Endodermal cell (in vitro differentiated cells): ENCODE measurements at regions not wholly inside any gene's neighbourhood (a gene's known extent, or its start where the extent isn't known, plus 50 kb on each side); places are given as distances from the start of the nearest gene placed in this dataset.

Experiments
- DNase-seq: peaks from one replicate; pipeline ENCODE4 v3.0.0-alpha.2; 2017
- H3K27ac ChIP-seq: 2 replicates; pipeline ENCODE4 v1.5.1; 2013; ENCODE audit warnings: mild to moderate bottlenecking, low read depth, low read length, moderate library complexity
- H3K27me3 ChIP-seq: 2 replicates; pipeline ENCODE4 v1.6.1; 2013; ENCODE audit warnings: mild to moderate bottlenecking, low read length, moderate library complexity; ENCODE audit not compliant: insufficient read depth, control insufficient read depth, poor library complexity, severe bottlenecking
- H3K36me3 ChIP-seq: 2 replicates; pipeline ENCODE4 v1.7.0; 2013; ENCODE audit warnings: mild to moderate bottlenecking, low read length, moderate library complexity; ENCODE audit not compliant: control insufficient read depth, insufficient read depth
- H3K4me1 ChIP-seq: one replicate; pipeline ENCODE4 v1.7.0; 2013; ENCODE audit warnings: low read length; ENCODE audit not compliant: control insufficient read depth, insufficient read depth
- H3K4me3 ChIP-seq: 2 replicates; pipeline ENCODE4 v1.5.1; 2013; ENCODE audit warnings: mild to moderate bottlenecking, low read length, moderate library complexity
- H3K9ac ChIP-seq: 2 replicates; pipeline ENCODE4 v1.6.1; 2013; ENCODE audit warnings: mild to moderate bottlenecking, low read length, moderate library complexity; ENCODE audit not compliant: poor library complexity, severe bottlenecking; ENCODE audit errors: extremely low read depth
- H3K9me3 ChIP-seq: 2 replicates; pipeline ENCODE4 v1.6.1; 2013; ENCODE audit warnings: mild to moderate bottlenecking, low read length, moderate library complexity; ENCODE audit not compliant: control insufficient read depth
- H3K27ac Mint-ChIP-seq: 2 replicates; pipeline ENCODE4 v1.8.0; 2020; ENCODE audit warnings: mixed read lengths
- H3K27me3 Mint-ChIP-seq: 2 replicates; pipeline ENCODE4 v1.8.0; 2021; ENCODE audit warnings: mild to moderate bottlenecking, mixed read lengths; ENCODE audit not compliant: insufficient read depth
- H3K36me3 Mint-ChIP-seq: 2 replicates; pipeline ENCODE4 v1.8.0; 2020; ENCODE audit warnings: low read depth, mixed read lengths
- H3K4me1 Mint-ChIP-seq: 2 replicates; pipeline ENCODE4 v1.8.0; 2020; ENCODE audit warnings: mixed read lengths
- H3K4me3 Mint-ChIP-seq: 2 replicates; pipeline ENCODE4 v1.8.0; 2020; ENCODE audit warnings: mild to moderate bottlenecking, moderate library complexity, mixed read lengths
- H3K9me3 Mint-ChIP-seq: 2 replicates; pipeline ENCODE4 v1.8.0; 2020; ENCODE audit warnings: mild to moderate bottlenecking, mixed read lengths
- WGBS, 2 experiments: methylation state at CpG; one replicate each; pipeline versions ENCODE4 v1.1.5 to v1.1.7; 2013; ENCODE audit warnings: missing lambda C conversion rate in 2 of 2, mixed read lengths in 1 of 2; ENCODE audit not compliant: insufficient coverage in 1 of 2, insufficient read length in 1 of 2; 5-methylcytosine and 5-hydroxymethylcytosine counted together
- TF ChIP-seq, protein P1 (sequence below): fragments of 200-600 bp; sonication (generic); conservative IDR thresholded peaks from 2 replicates; pipeline ENCODE4 v1.5.0; 2021; ENCODE audit warnings: antibody characterized with exemption, mild to moderate bottlenecking

DNA sequence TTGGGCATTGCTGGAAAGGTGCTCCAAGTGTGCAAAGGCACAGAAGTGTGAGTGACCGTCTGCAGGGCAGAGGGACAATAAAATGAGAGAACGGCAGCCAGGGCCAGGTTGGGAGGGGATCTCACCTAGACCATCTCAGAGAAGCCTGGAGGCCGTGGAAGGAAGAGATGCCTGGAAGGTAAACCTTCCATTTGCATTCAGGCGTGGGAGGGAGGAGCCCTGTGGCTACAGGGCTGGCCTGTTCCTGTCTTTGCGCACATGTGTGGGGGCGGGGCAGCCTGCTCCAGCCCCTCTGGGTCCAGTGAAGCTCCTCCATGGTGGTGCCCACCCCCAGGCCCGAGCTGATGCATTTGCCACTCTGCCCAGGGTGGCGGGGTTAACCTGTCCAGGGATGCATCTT lies 473.6 kb upstream of the MGMT start:
- Mint-ChIP-seq H3K27me3 (no peaks in the 10 kb centered on the region), H3K9me3 (no peaks in the 10 kb centered on the region), H3K4me3 (no peak overlapping the region), H3K36me3 (no peaks in the 10 kb centered on the region), H3K4me1 (no peaks in the 10 kb centered on the region), H3K27ac (no peak overlapping the region)
- Histone ChIP-seq H3K9me3 (no peaks in the 10 kb centered on the region), H3K36me3 (no peaks in the 10 kb centered on the region), H3K4me1 (no peaks in the 10 kb centered on the region), H3K9ac (no peak overlapping the region), H3K4me3 (no peak overlapping the region), H3K27ac (no peak overlapping the region), H3K27me3 (no peaks in the 10 kb centered on the region)
- no peak for DNase-seq
- 78 to 92% methylated on average over 2 to 8 of the region's 8 CpGs for WGBS, 2 experiments
- TF ChIP-seq, protein P1, sequence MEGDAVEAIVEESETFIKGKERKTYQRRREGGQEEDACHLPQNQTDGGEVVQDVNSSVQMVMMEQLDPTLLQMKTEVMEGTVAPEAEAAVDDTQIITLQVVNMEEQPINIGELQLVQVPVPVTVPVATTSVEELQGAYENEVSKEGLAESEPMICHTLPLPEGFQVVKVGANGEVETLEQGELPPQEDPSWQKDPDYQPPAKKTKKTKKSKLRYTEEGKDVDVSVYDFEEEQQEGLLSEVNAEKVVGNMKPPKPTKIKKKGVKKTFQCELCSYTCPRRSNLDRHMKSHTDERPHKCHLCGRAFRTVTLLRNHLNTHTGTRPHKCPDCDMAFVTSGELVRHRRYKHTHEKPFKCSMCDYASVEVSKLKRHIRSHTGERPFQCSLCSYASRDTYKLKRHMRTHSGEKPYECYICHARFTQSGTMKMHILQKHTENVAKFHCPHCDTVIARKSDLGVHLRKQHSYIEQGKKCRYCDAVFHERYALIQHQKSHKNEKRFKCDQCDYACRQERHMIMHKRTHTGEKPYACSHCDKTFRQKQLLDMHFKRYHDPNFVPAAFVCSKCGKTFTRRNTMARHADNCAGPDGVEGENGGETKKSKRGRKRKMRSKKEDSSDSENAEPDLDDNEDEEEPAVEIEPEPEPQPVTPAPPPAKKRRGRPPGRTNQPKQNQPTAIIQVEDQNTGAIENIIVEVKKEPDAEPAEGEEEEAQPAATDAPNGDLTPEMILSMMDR = no peak

DNA sequence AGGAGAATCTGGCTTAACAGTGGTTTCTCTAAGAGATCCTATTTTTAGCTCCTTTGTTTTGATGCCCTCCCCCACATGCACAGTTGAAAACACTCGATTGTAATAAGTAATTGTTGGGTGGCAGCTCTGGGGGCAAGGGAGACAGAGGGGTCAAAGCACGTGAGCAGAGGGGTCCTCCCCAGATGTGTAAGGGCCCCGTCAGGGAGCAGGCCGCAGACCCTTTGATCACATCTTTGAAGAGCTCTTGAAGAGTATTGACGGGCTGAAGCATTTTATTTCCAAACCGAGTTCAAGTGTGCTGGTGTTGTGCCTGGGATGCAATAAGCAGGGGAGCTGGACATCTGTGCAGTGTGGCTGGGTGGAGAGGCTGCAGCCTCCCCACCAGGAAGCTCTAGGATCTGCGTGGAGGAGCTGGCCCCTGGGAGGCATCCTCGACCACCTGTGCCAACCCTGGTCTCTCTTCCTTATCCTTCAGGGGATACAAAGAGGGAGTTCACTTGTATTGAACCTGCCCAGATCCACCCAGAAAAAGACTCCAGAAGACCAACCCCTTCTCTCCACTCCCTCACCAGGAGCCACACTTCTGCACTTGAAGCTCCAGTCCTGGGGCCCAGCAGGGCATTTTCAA lies 473.0 kb upstream of the MGMT start:
- no peak for DNase-seq
- TF ChIP-seq, protein P1 = no peak
- Histone ChIP-seq H3K27ac (no peak overlapping the region), H3K4me3 (no peak overlapping the region), H3K4me1 (no peaks in the 10 kb centered on the region), H3K9me3 (no peaks in the 10 kb centered on the region), H3K27me3 (no peaks in the 10 kb centered on the region), H3K9ac (no peak overlapping the region), H3K36me3 (no peaks in the 10 kb centered on the region)
- Mint-ChIP-seq H3K9me3 (no peaks in the 10 kb centered on the region), H3K4me1 (no peaks in the 10 kb centered on the region), H3K36me3 (no peaks in the 10 kb centered on the region), H3K4me3 (no peak overlapping the region), H3K27me3 (no peaks in the 10 kb centered on the region), H3K27ac (no peak overlapping the region)
- 84 to 90% methylated on average over 3 to 8 of the region's 8 CpGs for WGBS, 2 experiments

DNA sequence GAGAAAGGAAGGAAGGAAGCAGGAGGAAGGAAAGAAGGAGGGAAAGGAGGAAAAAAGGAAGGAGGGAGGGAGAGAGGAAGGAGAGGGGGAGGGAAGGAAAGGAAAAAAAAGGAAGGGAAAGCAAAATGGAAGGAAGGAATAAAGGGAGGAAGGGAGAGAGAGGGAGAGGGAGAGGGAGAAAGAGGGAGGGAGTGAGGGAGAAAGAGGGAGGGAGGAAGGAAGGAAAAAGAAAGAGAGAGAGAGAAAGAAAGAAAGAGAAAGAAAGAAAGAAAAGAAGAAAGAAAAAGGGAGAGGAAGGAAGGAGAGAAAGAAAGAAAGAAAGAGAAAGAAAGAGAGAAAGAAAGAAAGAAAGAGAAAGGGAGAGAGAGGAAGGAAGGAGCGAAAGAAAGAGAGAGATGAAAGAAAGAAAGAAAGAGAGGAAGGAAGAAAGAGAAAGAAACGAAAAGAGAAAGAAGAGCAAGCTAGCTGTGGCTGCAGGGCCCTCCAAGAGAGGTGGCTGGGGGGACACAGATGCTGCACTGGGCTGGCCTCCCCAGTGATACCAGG lies 472.4 kb upstream of the MGMT start:
- no peak overlapping the region for H3K4me3 Mint-ChIP-seq
- DNase-seq = no peak
- 90 to 95% methylated on average over 2 of the region's 2 CpGs for WGBS, 2 experiments
- no peaks in the 10 kb centered on the region for H3K4me1 Mint-ChIP-seq
- H3K9ac ChIP-seq = no peak overlapping the region
- no peak overlapping the region for H3K27ac Mint-ChIP-seq
- H3K4me3 ChIP-seq = no peak overlapping the region
- H3K9me3 ChIP-seq = no peaks in the 10 kb centered on the region
- H3K4me1 ChIP-seq = no peaks in the 10 kb centered on the region
- no peaks in the 10 kb centered on the region for H3K36me3 ChIP-seq
- no peak overlapping the region for H3K27ac ChIP-seq
- H3K27me3 ChIP-seq = no peaks in the 10 kb centered on the region
- no peaks in the 10 kb centered on the region for H3K9me3 Mint-ChIP-seq
- H3K27me3 Mint-ChIP-seq = no peaks in the 10 kb centered on the region
- H3K36me3 Mint-ChIP-seq = no peaks in the 10 kb centered on the region
- TF ChIP-seq, protein P1 = no peak
